DOHH2 (cell line): ENCODE measurements at regions not wholly inside any gene's neighbourhood (a gene's known extent, or its start where the extent isn't known, plus 50 kb on each side); places are given as distances from the start of the nearest gene placed in this dataset.

Experiments
- EZH2phosphoT487 ChIP-seq: fragments of 200-600 bp; sonication (generic); IDR thresholded peaks from 2 replicates; pipeline ENCODE4 v1.6.1; 2017; ENCODE audit warnings: borderline replicate concordance, mild to moderate bottlenecking, antibody characterized with exemption, low read length, moderate library complexity, mixed read lengths
- TF ChIP-seq, protein P1 (sequence below): fragments of 200-600 bp; sonication (generic); IDR thresholded peaks from one replicate; pipeline ENCODE4 v1.5.1; 2014; ENCODE audit warnings: antibody characterized with exemption, mild to moderate bottlenecking, low read depth, low read length; ENCODE audit not compliant: poor library complexity, severe bottlenecking

- TF ChIP-seq, protein P1, sequence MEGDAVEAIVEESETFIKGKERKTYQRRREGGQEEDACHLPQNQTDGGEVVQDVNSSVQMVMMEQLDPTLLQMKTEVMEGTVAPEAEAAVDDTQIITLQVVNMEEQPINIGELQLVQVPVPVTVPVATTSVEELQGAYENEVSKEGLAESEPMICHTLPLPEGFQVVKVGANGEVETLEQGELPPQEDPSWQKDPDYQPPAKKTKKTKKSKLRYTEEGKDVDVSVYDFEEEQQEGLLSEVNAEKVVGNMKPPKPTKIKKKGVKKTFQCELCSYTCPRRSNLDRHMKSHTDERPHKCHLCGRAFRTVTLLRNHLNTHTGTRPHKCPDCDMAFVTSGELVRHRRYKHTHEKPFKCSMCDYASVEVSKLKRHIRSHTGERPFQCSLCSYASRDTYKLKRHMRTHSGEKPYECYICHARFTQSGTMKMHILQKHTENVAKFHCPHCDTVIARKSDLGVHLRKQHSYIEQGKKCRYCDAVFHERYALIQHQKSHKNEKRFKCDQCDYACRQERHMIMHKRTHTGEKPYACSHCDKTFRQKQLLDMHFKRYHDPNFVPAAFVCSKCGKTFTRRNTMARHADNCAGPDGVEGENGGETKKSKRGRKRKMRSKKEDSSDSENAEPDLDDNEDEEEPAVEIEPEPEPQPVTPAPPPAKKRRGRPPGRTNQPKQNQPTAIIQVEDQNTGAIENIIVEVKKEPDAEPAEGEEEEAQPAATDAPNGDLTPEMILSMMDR: no peak
- TF ChIP-seq EZH2phosphoT487: no peak
Measured at GRCh38 chr5:87807783-87808182, 395.1 kb upstream of the CCNH start.
